Gastroesophageal sphincter (tissue), 3 donors: ENCODE measurements at regions not wholly inside any gene's neighbourhood (a gene's known extent, or its start where the extent isn't known, plus 50 kb on each side); places are given as distances from the start of the nearest gene placed in this dataset.

ENCODE experiments used
- POLR2A ChIP-seq, 2 donors: fragments of 450-650 bp; IDR thresholded peaks; one replicate each; pipeline ENCODE4 v1.6.1; 2017; ENCODE audit warnings: antibody characterized with exemption in 2 of 2, mild to moderate bottlenecking in 2 of 2, moderate library complexity in 1 of 2
- POLR2AphosphoS5 ChIP-seq: sonication (generic); formaldehyde crosslinking; IDR thresholded peaks from one replicate; pipeline ENCODE4 v1.6.1; 2017; ENCODE audit warnings: antibody characterized with exemption
- TF ChIP-seq, protein P1 (sequence below), 4 experiments: fragments of 200-600 bp in 2 of 4; fragments of 450-650 bp in 2 of 4; sonication (generic) in 1 of 4; IDR thresholded peaks; one replicate each; pipeline ENCODE4 v1.5.1; 2017 to 2019; ENCODE audit warnings: antibody characterized with exemption in 4 of 4, mild to moderate bottlenecking in 2 of 4, moderate library complexity in 2 of 4

DNA sequence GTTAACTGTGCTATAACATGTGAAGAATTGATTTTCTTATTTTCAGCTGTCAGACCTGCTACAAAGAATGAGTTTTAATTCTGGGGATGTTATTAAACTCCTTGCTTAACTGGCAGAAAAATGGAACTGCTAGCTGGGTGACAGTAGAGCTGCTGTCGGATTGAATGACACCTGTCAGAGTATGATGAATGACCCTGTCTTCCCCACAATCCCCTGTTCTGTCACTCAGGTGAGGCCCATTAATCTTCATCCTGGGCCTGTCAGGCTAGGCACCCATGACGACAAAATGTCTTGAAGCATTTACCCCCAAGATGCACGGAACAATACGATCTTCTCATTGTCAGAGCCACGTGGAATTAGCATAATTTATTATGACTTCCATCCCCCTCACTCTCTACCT lies 129.9 kb upstream of the ETAA1 start:
- no peak for TF ChIP-seq POLR2AphosphoS5
- TF ChIP-seq, protein P1, sequence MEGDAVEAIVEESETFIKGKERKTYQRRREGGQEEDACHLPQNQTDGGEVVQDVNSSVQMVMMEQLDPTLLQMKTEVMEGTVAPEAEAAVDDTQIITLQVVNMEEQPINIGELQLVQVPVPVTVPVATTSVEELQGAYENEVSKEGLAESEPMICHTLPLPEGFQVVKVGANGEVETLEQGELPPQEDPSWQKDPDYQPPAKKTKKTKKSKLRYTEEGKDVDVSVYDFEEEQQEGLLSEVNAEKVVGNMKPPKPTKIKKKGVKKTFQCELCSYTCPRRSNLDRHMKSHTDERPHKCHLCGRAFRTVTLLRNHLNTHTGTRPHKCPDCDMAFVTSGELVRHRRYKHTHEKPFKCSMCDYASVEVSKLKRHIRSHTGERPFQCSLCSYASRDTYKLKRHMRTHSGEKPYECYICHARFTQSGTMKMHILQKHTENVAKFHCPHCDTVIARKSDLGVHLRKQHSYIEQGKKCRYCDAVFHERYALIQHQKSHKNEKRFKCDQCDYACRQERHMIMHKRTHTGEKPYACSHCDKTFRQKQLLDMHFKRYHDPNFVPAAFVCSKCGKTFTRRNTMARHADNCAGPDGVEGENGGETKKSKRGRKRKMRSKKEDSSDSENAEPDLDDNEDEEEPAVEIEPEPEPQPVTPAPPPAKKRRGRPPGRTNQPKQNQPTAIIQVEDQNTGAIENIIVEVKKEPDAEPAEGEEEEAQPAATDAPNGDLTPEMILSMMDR (IDR thresholded peaks at IDR 0.05) = no peak
- no peak for TF ChIP-seq POLR2A (IDR thresholded peaks at IDR 0.05)
